WERI-Rb-1 (cell line): ENCODE measurements at regions not wholly inside any gene's neighbourhood (a gene's known extent, or its start where the extent isn't known, plus 50 kb on each side); places are given as distances from the start of the nearest gene placed in this dataset.

Experiments
- DNase-seq: peaks from one replicate; pipeline ENCODE4 v3.0.0-alpha.2; 2020
- H3K27ac ChIP-seq: fragments of 250-450 bp; sonication (Bioruptor Pico); 2 replicates; pipeline ENCODE4 v1.5.1; 2020; ENCODE audit warnings: mild to moderate bottlenecking, moderate library complexity
- H3K27me3 ChIP-seq: fragments of 250-450 bp; sonication (Bioruptor Pico); 2 replicates; pipeline ENCODE4 v1.5.1; 2021; ENCODE audit warnings: mild to moderate bottlenecking, low read depth, moderate library complexity; ENCODE audit not compliant: insufficient read depth, severe bottlenecking
- H3K36me3 ChIP-seq: fragments of 250-450 bp; sonication (Bioruptor Pico); 2 replicates; pipeline ENCODE4 v1.5.1; 2020; ENCODE audit warnings: mild to moderate bottlenecking, moderate library complexity
- H3K4me3 ChIP-seq: 2 replicates; pipeline ENCODE4 v1.5.1; 2011; ENCODE audit warnings: low read depth, mild to moderate bottlenecking, control low read depth, low read length
- H3K9me3 ChIP-seq: fragments of 250-450 bp; sonication (Bioruptor Pico); 2 replicates; pipeline ENCODE4 v1.5.1; 2021; ENCODE audit warnings: mild to moderate bottlenecking, moderate library complexity; ENCODE audit not compliant: severe bottlenecking
- TF ChIP-seq, protein P1 (sequence below): IDR thresholded peaks from 2 replicates; pipeline ENCODE4 v1.5.1; 2011; ENCODE audit warnings: low read depth, mild to moderate bottlenecking, control low read depth, inconsistent platforms, low read length

DNA sequence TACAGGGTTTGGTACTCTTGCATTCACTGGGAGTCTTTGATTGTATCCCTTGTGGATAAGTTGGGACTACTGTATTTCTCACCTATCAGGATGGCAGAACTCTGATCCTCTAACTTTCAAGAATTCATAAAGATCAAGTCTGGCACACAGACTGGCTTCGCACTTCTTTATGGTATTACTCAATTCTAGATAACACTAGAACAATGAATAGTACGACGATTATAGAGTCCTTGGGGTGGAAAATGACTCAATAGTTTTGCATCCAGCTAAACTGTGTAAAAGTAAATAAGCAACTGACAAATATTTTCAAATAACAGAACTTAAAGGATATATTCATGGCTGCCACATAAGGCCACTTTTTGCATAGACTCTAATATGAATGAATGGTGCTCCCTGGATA is 103.4 kb upstream of the MEX3C start:
- no peaks in the 10 kb centered on the region for H3K9me3 ChIP-seq
- H3K27ac ChIP-seq: no peak overlapping the region
- DNase-seq: no peak
- no peaks in the 10 kb centered on the region for H3K36me3 ChIP-seq
- H3K4me3 ChIP-seq: no peak overlapping the region
- H3K27me3 ChIP-seq: no peaks in the 10 kb centered on the region
- TF ChIP-seq, protein P1, sequence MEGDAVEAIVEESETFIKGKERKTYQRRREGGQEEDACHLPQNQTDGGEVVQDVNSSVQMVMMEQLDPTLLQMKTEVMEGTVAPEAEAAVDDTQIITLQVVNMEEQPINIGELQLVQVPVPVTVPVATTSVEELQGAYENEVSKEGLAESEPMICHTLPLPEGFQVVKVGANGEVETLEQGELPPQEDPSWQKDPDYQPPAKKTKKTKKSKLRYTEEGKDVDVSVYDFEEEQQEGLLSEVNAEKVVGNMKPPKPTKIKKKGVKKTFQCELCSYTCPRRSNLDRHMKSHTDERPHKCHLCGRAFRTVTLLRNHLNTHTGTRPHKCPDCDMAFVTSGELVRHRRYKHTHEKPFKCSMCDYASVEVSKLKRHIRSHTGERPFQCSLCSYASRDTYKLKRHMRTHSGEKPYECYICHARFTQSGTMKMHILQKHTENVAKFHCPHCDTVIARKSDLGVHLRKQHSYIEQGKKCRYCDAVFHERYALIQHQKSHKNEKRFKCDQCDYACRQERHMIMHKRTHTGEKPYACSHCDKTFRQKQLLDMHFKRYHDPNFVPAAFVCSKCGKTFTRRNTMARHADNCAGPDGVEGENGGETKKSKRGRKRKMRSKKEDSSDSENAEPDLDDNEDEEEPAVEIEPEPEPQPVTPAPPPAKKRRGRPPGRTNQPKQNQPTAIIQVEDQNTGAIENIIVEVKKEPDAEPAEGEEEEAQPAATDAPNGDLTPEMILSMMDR: no peak

DNA sequence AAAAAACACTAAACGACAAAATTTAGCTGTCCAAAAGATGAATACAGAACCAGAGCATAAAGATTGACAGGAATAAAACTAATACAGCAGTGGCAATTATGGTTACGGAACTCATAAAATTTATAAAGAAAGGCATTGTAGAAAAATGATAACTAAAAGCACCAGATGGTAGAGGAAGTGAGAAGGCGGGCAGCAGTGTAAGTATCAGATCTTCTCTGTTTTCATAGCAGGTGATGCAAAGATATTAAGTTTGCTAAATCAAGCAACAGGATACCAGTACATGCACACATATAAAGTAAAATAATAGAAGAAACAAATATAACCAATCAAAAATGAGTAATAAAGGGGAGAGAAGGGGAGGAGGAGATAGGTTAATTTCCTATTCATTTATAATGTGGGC is 103.9 kb upstream of the MEX3C start:
- H3K27ac ChIP-seq: no peak overlapping the region
- no peaks in the 10 kb centered on the region for H3K9me3 ChIP-seq
- no peaks in the 10 kb centered on the region for H3K27me3 ChIP-seq
- no peaks in the 10 kb centered on the region for H3K36me3 ChIP-seq
- no peak overlapping the region for H3K4me3 ChIP-seq
- no peak for DNase-seq
- TF ChIP-seq, protein P1: no peak

DNA sequence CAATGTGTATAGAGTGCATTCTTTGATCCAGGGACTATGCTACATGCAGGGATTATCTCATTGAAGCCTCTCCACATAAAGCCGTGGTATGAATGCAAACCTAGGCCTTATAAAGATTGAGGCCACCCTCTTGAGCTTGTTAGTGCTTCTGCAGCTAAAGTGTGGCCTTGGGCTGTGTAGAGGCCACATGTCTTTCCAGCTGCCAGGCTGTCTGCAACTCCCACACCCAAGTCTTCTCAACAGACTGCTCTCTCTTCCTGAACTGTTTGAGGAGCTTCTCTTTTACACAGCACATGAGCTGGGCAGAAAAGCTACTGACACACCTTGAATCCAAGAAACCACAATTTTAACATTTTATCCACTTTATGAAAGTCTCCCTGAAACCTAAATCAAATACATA is 119.2 kb upstream of the MEX3C start:
- no peaks in the 10 kb centered on the region for H3K27me3 ChIP-seq
- no peak overlapping the region for H3K27ac ChIP-seq
- no peaks in the 10 kb centered on the region for H3K36me3 ChIP-seq
- TF ChIP-seq, protein P1: no peak
- H3K9me3 ChIP-seq: no peaks in the 10 kb centered on the region
- no peak overlapping the region for H3K4me3 ChIP-seq
- no peak for DNase-seq

DNA sequence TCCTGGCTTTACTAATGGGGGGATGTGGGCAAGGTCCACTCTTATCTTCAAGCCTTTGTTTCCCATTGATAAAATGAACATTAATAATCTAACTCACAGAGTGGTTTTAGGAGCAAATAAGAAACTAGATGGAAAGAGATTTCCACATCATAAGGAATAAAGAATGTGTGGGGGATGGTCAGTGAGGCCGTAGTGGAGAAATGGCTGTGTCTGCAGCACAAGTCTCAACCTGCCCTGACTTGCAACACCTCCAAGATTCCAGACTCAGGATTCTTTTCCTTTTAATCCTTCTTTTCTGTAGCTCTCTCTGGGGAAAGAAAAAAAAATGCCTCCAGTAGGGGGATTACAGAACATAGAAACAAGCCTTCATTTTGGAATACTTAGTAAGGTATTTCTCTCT is 124.2 kb upstream of the MEX3C start:
- Histone ChIP-seq H3K27me3 (no peaks in the 10 kb centered on the region), H3K4me3 (no peak overlapping the region), H3K36me3 (no peaks in the 10 kb centered on the region), H3K9me3 (no peaks in the 10 kb centered on the region), H3K27ac (peak overlapping the region; percentile 52)
- DNase-seq: peak; percentile 51
- TF ChIP-seq, protein P1: no peak

DNA sequence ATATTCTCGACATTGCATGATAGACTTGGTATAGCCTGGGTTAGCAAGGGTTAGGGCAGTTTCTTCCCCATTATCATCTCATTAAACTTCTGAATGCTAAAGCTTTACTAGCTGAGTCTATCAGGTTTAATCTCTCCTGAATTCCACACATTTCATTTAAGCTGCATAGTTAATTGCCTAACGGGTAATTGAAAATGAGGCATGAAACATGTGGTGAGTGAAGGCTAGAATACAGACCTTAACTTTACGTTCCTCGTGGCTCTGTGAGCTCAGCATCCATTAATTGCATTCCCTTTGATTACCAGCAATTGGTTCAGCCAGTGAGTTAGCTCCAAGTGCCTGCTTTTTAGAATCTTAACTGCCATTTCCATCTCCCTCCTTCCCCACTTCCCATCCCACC is 126.5 kb upstream of the MEX3C start:
- TF ChIP-seq, protein P1: no peak
- no peaks in the 10 kb centered on the region for H3K36me3 ChIP-seq
- no peak overlapping the region for H3K27ac ChIP-seq
- DNase-seq: no peak
- H3K27me3 ChIP-seq: no peaks in the 10 kb centered on the region
- no peak overlapping the region for H3K4me3 ChIP-seq
- H3K9me3 ChIP-seq: no peaks in the 10 kb centered on the region

DNA sequence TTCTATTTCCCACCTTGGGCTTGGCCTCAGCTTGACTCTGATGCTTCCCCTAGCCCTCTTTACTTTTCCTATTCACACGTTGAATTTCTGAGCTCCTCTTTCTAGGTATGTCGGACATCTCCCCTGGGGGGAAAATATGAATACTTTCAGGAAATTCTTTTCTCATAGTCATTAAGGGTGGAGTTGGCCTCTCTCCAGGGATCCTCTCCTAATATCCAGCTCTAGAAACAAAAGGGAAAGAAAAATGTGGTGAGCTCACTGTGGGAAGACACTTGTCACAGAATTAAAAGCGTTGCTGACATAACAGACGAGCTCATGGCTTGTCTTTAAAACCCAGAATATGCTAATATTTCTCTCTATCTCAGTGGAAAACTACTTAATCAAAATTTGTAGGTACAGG is 132.7 kb upstream of the MEX3C start:
- Histone ChIP-seq H3K36me3 (no peaks in the 10 kb centered on the region), H3K9me3 (no peaks in the 10 kb centered on the region), H3K4me3 (no peak overlapping the region), H3K27me3 (no peaks in the 10 kb centered on the region), H3K27ac (no peak overlapping the region)
- DNase-seq: no peak
- TF ChIP-seq, protein P1: no peak
